GM18499 (cell line): ENCODE measurements at regions not wholly inside any gene's neighbourhood (a gene's known extent, or its start where the extent isn't known, plus 50 kb on each side); places are given as distances from the start of the nearest gene placed in this dataset.
"Not testable (repeated sequence)": the region's sequence is repeated elsewhere in the genome, so short reads cannot be mapped to it uniquely, and the experiment has no call there.

Experiments used
- ATAC-seq: cut with Tn5 transposase; IDR thresholded peaks from one replicate; pipeline ENCODE4 v1.9.1; 2021; ENCODE audit warnings: moderate number of reproducible peaks; ENCODE audit not compliant: insufficient read depth, unreplicated experiment

DNA sequence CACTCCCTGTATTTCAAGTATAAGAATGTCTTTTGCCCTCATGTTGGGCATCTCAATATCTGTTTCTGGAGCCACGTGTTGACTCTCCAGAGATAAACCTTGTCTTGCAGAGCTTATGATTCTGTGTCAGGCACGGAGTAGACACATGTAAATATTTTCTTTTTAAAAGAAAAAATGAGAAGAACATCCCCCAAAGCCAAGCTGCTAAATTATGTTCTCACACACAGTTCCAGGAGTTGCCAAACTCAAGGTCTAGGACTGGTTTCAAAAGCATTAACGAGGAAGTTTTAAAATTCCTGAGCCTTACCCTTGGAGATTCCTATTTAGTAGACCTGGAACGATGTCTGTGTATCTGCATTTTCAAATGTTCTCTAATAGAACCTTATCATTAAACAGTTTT, 1228.3 kb upstream of the WWC1 start:
- ATAC-seq = no peak

DNA sequence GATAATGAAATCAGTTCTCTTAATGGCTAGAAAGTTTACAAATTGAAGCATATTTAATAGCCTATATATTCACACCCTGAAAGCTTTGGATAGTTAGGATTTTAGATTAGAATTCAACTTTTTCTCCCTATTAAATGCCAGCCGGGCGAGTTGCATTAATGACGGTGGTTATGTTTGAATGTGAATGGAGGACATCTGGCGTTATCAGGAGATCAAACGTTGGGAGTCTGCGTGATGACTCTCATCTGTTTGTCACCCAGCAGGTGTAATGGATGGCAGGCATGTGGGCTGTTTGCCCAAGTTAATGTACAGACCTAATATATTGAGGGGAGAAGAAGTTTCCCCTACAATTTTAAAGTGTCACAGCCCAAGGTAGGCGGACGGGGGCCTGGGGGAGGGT, 1227.7 kb upstream of the WWC1 start:
- no peak for ATAC-seq

DNA sequence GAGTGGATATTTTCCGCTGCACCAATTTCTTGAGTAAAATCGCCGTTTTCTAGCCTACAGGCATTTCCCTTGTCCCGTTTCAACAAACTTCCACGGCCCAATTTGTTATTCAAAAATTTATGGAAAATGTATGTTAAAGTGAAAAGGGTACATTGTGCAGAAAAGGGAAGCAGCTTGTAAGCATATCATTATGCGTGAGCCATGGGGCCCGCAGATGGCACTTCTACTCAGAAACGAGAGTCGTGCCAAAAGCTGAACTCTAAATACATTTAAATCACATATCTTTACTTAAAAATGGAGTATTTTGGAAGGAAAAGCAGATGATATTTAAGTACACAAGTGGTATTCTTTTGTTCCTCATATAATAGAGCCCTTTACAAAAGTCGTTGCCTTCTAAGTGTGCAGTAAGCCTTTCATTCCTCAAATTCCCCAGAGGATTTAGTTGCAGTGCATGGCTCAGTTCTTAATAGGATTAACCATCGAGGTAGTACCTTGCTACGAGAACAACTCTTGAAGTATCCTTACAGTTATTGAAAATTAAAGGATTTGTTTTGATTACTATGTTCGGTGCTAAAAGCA, 1227.2 kb upstream of the WWC1 start:
- no peak for ATAC-seq

DNA sequence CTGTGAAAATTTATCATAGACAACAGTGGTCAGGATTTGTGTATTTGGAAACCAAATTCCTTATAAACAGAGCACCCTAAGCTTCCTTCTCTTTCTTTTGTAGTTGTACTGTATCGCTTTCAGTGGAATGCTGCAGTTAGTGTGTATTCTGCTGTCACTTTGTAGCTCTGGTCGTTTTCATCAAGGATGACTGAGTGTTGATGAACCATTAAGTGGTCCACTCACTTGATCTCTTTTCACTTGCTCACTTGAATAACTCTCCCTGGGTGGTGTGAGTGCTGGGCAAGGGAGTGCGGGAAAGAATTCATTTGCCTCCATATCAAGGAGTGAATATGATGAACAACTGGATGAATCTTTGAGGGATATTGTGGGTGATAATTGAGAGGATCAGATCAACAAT, 1225.7 kb upstream of the WWC1 start:
- ATAC-seq = no peak

DNA sequence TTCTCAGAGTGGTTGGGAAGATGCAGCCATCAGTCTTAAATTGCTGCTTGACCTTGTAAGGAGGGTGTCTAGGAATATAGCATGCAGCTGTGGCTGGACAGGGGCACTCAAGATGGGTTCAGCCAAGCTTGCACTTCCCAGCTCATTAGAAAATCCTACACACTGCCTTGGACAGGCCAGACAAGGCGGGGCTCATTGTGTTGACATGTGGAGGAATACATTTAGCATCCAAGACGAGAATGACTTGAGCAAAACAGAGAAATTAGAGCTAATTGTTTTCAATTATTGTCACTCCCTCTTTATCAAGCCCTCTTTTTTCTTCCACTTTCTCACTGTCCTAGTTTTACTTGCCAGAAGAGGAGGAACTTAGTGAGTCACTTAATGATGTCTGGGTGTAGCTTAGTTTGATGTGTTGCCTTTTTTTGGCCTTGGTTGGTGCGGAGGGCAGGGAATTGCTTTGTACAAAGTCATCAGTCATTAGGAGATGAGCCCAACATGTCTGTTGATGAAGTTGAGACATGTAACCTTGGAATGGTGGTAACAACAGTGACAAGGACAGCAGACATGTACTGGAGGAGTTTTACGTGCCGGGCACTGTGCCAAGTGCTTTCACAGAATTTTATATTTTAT, 1219.3 kb upstream of the WWC1 start:
- no peak for ATAC-seq

DNA sequence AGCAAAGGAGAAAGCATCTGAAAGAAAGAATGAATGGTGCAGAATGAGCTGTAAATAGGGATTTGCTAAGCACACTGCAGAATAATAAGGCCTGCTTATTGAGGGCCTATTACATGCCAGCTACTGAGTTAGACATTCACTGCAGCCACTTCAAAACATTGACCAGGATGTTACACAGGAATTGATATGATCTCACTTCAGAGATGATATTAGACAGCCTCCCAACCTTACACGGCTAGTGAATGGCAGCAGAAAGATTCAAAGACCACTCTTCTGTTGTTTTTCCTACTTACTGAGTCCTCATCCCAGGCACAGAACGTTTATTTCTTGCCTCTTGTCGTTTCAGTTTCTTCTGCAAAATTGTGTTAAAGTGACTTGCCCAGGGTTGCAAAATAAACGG, 1209.9 kb upstream of the WWC1 start:
- no peak for ATAC-seq

DNA sequence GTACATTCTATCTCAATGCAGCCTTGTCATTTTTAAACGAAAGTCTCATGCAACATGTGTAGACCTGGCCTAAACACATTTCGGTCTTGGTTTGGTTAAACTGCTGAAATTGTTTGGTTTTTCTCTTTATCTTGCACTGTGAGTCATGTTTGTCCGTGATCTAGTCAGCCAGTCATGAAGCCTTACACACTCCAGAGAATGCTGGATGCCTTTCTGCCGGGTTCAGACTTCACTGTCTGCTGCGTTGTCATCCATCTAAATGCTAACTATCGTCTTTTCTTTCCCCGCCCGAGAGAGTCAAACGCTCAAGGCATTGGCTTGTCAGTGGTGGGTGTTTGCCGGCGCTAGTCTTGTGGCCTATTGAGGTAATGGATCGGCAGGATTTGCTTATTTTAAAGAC, 1194.6 kb upstream of the WWC1 start:
- no peak for ATAC-seq

DNA sequence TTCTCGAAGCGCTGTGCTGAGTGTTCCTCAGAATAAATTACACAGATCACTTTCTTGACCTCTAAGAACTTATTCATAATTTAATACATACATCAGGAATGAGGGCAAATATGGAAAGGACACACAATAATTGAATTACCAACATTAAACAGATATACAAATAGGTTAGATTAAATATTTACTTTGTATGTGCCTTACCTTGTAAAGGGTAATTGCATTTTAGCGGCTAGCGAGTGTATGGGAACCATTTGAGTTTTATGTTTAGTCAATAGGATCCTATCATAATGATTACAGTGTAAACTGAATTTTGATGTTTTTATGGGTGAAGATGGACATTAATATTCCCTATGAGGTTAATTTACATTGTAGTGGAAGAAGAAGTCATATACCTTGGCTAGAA, 1187.1 kb upstream of the WWC1 start:
- no peak for ATAC-seq

DNA sequence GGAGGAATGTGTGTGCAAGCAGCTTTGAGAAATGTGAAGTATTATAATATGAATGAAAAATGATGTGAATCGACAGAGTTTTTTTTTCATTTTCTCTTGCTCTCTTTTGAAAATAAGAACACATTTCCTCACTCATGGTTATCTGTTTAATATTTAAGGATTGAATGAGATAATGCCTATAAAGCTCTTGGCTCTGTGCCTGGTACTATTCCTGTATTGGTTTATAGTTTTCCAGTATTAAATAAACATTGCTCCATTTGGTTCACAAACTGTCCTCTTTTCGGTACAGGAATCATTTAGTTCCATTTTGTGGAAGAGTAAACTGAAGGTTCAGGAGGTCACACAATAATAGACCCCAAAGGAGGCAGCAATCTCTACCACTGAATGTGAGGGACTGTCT, 1185.5 kb upstream of the WWC1 start:
- no peak for ATAC-seq

DNA sequence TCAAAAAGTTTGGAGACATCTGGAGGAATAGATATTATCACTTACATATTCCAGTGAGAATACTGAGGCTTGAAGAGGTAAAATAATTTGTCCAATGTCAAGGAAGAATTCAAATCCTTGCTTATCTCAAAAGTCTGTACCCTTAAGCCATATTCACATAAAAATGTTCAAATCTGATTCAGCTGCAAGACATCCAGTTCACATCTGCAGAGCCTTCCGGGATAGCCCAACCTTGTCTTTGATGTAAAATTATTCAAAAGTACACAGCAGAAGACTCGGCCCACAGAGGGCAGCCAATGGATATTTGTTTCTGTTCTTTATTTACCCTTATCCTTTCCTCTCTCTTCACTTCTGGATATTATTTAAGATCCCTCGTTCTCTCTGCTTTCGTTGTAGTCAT, 1183.8 kb upstream of the WWC1 start:
- ATAC-seq = no peak

DNA sequence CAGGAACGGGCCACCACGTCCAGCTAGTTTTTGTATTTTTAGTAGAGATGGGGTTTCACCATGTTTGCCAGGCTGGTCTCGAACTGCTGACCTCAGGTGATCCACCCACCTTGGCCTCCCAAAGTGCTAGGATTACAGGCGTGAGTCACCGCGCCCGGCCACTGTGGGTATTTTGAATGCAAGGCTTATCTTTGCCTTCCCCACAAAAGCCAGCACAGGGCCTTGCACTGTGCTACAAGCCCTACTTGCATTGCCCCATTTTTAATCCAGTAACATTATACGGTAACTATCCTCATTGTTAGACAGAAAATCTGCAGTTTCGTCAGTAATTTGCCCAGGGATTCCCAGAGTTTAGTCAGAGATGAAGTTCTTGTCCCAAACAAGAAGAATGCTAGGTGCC, 1183.2 kb upstream of the WWC1 start:
- ATAC-seq = not testable (repeated sequence)

DNA sequence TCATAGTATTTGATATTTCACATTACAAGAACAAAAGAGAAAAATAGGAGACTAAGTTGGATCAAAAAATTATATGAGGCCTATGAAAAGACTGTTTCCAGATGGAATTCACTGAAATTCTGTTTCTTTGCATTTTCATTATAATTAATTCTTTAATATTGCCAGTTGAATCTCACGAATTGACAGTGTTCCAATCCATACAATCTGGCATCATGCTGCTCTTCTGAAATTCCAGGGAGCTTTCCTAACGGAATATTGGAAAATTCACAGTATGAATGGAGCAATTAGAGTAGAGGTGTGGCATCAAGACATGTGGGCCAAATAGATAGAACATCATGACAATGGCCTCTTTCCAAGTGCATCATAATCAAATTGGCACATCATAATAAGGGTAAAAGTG, 1178.9 kb upstream of the WWC1 start:
- ATAC-seq = no peak

DNA sequence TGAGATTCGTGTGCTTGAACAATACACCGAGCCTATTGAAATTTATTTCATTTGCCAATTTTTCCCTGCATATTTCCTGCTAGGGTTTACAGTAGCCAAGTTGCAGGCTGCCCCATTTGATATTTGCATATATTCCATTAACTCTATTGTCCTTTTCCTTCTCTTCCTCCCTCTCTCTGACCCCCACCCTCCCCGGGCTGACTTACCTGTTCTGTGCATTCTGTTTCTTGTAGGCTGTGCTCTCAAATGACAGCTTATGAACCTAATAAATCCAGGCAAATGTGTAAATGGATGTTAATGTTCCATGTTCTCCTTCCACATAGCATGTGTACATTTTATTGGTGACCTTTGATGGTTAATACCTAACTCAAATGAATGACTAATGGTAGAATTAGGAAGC, 1169.2 kb upstream of the WWC1 start:
- no peak for ATAC-seq

DNA sequence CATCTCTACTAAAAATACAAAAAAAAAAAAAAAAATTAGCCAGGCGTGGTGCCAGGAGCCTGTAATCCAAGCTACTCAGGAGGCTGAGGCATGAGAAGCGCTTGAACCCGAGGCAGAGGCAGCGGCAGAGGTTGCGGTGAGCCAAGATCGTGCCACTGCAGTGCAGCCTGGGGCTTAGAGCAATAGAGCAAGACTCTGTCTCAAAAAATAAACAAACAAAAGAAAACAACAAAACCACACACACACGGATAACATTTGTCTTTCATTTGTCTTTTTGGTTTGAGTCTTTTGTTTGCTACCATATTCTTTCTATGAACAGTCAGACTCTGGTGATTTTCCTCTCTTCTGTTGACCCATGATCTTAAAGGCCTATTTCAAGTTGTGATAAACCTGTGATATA, 1168.3 kb upstream of the WWC1 start:
- ATAC-seq = no peak

DNA sequence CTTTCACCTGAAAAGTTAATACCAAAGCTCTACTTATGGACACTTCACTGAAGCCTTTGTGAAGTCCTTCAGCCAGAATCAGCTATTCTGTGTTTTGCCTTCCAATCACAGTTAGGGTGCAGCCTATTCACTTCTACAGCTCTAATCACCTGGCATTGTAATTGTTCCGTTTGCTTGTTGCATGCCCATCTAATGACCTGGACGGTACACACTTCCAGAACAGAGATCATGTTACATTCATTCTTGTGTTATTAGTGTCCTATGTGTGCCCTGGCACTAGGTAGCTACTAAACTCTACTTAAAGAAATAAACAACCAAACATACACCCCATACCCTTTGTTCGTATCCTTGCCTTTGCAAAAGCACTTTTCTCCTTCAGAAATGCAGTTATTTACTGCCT, 1162.9 kb upstream of the WWC1 start:
- ATAC-seq = no peak

DNA sequence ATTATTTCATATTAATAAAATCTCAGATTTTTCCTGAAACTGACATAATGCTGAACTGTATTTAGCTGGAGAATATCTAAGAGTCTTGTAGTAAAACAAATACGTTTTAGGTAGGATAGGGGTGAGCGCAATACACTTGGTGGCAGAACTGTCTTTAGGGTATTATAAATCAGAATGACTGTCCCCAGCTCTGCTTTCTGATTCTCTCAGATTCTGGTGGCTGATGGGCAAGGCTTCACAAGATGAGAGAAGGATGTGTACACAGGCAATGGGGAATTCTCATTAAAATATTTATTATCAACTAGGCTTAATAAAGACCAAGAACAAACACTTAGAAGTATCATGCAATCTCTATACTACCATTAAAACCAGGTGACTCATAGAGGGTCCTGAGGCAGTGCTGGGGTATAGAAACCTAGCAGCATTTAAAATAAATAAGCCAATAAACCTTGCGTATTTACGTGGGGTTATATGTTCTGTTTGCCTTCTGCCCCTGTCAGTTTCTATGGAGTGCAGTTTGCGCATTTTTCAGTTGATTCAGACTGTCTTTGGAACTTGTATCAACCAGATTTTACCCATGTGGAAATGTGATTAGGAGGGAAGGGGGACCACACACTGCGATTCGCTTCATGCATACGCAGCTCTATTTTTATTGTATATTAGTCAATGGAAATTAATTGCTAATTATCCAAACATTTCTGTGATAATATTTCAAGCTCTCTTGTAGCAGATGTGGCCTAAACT, 1150.7 kb upstream of the WWC1 start:
- no peak for ATAC-seq

DNA sequence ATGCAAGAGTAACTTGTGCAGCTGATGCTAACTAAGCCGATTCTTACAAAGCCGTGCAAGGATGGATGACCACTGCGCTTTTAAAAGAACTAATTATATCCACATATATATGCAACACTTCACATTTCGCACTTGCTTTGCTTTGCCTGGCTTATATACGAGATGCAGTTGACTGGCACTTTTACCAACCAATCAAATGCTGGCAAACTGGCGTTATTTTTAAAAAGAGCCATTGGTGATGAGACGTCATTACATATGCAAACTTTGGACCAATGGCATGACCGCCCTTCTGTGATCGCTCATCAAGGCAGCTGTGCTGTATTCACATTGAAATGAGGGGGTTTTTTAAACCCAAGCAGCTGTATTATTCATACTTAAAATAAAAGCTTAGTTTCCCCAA, 1147.7 kb upstream of the WWC1 start:
- ATAC-seq = no peak

DNA sequence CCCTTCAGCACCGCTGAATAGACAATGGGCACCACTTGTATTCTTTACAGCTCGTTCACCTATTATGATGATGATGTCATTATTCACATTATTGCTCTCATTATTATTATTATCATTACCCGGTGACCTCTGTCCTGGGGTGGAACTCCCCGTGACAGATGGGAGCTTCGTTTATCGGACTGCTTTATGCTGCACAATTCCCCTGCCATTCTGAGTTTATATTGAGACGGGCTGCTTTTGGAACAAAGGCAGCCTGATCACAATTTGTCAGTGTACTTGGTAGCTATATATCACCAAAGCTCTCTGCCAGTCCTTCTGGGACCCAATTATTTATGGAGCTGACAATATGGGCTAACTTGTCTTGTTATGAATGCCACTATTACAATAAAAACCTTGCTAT, 1145.6 kb upstream of the WWC1 start:
- no peak for ATAC-seq

DNA sequence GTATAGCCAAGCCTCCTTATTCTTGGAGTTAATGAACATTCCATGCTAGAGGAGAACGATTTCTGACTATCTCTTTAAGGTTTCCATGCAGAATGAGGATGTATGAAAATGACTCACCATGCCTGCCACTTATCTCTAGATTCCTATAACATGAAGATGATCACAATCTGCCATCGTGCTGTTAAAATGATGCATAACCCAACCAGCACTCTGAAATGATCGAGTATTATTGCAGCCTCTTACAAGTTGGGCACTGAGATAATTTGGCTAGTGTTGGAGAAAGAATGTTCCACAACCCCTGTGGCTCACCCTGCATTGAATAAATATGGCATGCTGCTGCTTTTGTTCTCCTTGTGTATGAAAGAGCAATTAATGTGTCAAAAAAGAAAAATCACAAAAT, 1143.6 kb upstream of the WWC1 start:
- ATAC-seq = no peak

DNA sequence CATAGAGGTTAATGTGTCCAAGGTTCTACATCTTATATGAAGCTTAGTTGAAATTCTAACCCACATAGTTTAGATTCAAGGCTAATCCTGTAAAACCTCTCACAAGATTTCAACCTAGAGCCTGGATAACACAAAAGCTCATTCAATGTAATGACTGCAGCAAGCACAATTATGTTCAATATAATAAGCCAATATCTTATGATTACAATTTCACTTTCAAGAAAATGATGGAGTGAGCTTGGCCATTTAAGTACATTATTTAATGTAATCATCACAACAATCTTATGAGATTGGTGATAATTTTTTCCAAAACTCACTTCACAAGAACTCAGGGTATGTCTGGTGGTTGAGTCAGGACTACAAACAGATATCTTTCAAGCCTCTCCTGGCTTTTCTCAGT, 1140.8 kb upstream of the WWC1 start:
- no peak for ATAC-seq

DNA sequence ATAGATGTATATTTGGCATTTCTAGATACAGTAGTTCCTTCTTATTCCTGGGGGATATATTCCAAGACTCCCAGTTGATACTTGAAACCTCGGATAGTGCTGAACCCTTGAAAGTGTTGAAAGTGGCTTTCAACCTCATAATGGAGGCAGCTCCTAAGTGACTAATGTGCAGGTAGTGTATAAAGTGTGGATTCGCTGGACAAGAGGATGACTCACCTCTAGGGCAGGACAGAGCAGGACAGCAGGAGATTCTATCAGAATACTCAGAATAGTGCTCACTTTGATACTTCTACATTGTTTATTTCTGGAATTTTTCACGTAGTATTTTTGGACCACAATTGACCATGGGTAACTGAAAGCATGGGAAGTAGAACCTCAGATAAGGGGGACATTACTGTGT, 1138.9 kb upstream of the WWC1 start:
- ATAC-seq = no peak

DNA sequence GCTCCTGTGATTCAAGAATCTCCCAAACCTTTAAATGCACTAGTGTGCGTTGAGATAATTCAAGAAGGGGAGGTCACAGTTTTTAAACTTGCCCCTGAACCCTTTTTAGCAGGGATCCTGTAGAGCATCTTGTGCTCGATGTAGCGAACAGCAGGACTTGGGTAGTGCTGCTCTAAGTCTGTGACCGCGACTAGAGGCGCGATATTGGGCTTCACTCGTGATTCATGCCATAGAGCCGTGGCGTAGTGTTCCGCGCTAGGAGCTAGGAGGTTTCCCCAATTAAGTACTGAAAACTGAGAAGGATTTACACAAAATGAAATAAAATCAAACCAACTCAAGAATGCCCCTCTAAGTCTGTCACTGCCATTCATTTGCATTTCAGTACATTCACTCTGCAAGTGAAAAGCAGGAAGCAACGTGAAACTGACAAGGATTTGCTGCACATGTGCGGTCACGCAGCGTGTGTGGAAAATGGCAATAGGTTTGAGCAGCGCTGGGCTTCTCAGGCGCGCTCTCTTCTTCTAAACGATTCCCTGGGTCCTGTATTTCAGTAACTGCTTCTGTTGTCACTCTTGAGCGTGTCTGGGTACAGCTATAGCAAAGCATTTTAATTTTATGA, 1135.9 kb upstream of the WWC1 start:
- no peak for ATAC-seq
